ENCODE measurements at regions not wholly inside any gene's neighbourhood (a gene's known extent, or its start where the extent isn't known, plus 50 kb on each side); places are given as distances from the start of the nearest gene placed in this dataset.
"Not testable (repeated sequence)": the region's sequence is repeated elsewhere in the genome, so short reads cannot be mapped to it uniquely, and the experiment has no call there.

DNA sequence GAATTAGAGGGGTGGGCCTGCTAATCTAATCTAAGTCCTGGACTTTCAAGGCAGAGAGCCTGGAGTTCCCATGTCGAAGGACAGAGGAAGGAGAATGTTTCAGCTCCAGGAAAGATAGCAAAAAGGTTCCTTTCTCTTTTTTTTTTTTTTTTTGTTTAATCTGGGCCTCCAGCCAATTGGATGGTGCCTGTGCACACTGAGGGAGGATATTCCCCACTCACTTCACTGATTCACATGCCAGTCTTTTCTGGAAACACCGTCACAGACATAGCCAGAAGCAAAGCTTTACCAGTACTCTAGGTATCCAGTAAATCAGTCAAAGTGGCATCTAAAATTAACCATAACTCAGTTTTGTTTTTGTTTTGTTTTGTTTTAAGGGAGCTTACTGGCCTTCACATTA is 721.1 kb downstream of the TENT5A start:
- ATAC-seq (no peak), DNase-seq (no peak)
- Histone ChIP-seq H3K4me3 (no peak overlapping the region), H3K27me3 (no peaks in the 10 kb centered on the region), H3K9me3 (no peaks in the 10 kb centered on the region), H3K36me3 (no peaks in the 10 kb centered on the region), H3K4me1 (no peaks in the 10 kb centered on the region), H3K27ac (no peak overlapping the region)
- in situ Hi-C loops (cut with MboI; ENCODE audit: low sequenced_read_pairs in 4 of 4) (no loop called here), intact Hi-C loops (cut with DNase I; ENCODE audit: low total_unique reads) (no loop called here)
- no peak for TF ChIP-seq POLR2A (IDR thresholded peaks at IDR 0.05)
- TF ChIP-seq, protein P1, sequence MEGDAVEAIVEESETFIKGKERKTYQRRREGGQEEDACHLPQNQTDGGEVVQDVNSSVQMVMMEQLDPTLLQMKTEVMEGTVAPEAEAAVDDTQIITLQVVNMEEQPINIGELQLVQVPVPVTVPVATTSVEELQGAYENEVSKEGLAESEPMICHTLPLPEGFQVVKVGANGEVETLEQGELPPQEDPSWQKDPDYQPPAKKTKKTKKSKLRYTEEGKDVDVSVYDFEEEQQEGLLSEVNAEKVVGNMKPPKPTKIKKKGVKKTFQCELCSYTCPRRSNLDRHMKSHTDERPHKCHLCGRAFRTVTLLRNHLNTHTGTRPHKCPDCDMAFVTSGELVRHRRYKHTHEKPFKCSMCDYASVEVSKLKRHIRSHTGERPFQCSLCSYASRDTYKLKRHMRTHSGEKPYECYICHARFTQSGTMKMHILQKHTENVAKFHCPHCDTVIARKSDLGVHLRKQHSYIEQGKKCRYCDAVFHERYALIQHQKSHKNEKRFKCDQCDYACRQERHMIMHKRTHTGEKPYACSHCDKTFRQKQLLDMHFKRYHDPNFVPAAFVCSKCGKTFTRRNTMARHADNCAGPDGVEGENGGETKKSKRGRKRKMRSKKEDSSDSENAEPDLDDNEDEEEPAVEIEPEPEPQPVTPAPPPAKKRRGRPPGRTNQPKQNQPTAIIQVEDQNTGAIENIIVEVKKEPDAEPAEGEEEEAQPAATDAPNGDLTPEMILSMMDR (IDR thresholded peaks at IDR 0.05 in 4 of 5, conservative IDR thresholded peaks at IDR 0.05 in 1 of 5): no peak

DNA sequence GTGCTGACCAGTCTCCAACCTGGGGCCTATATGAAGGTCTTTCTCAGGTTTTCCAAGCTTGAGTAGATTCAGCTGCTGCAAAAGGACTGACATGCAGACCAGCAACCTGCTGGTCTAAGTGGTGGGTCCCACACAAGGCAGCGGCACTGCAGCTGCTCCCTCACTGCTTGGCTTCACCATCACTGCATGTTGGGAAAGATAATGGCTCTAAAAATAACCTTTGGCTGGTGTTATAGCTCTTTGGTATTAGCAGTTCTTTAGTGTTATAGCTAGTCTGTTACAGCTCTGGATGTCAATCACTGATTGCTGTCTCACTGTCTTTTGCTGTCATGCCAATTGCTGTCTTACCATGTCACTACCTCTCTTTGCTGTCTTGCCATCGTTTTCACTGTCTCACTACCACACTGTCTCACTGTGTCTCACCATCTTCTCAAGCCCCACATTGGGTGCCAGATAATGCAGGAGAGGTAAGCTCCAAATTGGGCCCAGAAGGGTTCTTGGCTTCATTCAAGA is 726.4 kb downstream of the TENT5A start:
- no peaks in the 10 kb centered on the region for H3K9me3 ChIP-seq
- TF ChIP-seq POLR2A (IDR thresholded peaks at IDR 0.05): no peak
- TF ChIP-seq, protein P1 (IDR thresholded peaks at IDR 0.05 in 4 of 5, conservative IDR thresholded peaks at IDR 0.05 in 1 of 5): no peak
- intact Hi-C loops (cut with DNase I; ENCODE audit: low total_unique reads): no loop called here
- no peaks in the 10 kb centered on the region for H3K36me3 ChIP-seq
- no peaks in the 10 kb centered on the region for H3K4me1 ChIP-seq
- no peaks in the 10 kb centered on the region for H3K27me3 ChIP-seq
- ATAC-seq (no peak), DNase-seq (no peak)
- no peak overlapping the region for H3K4me3 ChIP-seq
- no peak overlapping the region for H3K27ac ChIP-seq
- in situ Hi-C loops (cut with MboI; ENCODE audit: low sequenced_read_pairs in 4 of 4): no loop called here

DNA sequence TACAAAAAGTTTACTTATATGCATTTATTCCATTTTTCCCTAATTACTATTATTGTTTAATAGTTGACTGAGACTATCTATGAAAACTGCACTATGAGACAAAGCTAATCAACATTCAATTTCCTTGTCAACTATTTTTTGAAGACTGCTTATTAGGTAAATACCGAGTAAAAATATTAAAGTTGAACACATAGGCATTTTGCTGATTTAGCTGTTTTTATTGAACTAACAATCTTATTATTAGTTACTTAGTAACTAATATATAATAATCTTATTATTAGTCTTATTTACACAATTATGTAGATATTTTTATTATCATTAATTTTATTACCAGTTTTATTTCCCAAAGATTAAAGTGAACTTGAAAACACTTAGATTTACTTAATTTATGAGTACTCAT is 728.8 kb downstream of the TENT5A start:
- ATAC-seq: no peak
- in situ Hi-C loops (cut with MboI; ENCODE audit: low sequenced_read_pairs in 4 of 4) (no loop called here), intact Hi-C loops (cut with DNase I; ENCODE audit: low total_unique reads) (no loop called here)
- Histone ChIP-seq H3K27me3 (no peaks in the 10 kb centered on the region), H3K4me1 (no peaks in the 10 kb centered on the region), H3K27ac (no peak overlapping the region), H3K36me3 (no peaks in the 10 kb centered on the region), H3K4me3 (no peak overlapping the region), H3K9me3 (no peaks in the 10 kb centered on the region)
- TF ChIP-seq, protein P1 (IDR thresholded peaks at IDR 0.05 in 4 of 5, conservative IDR thresholded peaks at IDR 0.05 in 1 of 5): no peak
- no peak for TF ChIP-seq POLR2A (IDR thresholded peaks at IDR 0.05)
- DNase-seq: no peak

DNA sequence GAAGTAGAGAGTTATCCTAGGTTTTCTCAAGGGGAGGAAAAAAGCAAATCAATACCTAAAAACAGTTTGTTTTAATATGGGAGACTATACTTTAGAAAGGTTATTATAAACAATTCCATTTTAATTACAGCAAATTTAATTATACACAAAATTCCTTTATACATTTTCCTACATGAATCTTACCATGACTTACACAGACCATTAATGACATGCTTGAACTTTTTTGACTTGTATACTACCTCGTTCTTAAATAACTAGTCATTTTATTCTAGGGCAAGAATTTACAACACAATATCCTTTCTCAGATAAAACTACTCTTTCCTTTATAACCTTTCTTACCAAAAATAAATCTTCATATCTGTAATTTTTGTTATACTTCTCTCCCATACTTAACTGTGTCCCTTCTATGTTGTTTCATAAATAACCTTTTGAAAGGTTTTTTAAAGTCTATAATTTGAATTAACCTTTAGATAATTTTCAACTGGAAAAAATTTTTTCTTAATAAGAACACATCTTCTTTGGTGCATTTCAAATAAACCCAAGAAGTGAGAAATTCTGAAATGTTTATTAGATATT is 729.4 kb downstream of the TENT5A start:
- no peaks in the 10 kb centered on the region for H3K36me3 ChIP-seq
- TF ChIP-seq, protein P1 (IDR thresholded peaks at IDR 0.05 in 4 of 5, conservative IDR thresholded peaks at IDR 0.05 in 1 of 5): no peak
- TF ChIP-seq POLR2A (IDR thresholded peaks at IDR 0.05): no peak
- DNase-seq (no peak), ATAC-seq (no peak)
- no peak overlapping the region for H3K4me3 ChIP-seq
- no peaks in the 10 kb centered on the region for H3K27me3 ChIP-seq
- H3K27ac ChIP-seq: no peak overlapping the region
- intact Hi-C loops (cut with DNase I; ENCODE audit: low total_unique reads) (no loop called here), in situ Hi-C loops (cut with MboI; ENCODE audit: low sequenced_read_pairs in 4 of 4) (no loop called here)
- no peaks in the 10 kb centered on the region for H3K9me3 ChIP-seq
- no peaks in the 10 kb centered on the region for H3K4me1 ChIP-seq

DNA sequence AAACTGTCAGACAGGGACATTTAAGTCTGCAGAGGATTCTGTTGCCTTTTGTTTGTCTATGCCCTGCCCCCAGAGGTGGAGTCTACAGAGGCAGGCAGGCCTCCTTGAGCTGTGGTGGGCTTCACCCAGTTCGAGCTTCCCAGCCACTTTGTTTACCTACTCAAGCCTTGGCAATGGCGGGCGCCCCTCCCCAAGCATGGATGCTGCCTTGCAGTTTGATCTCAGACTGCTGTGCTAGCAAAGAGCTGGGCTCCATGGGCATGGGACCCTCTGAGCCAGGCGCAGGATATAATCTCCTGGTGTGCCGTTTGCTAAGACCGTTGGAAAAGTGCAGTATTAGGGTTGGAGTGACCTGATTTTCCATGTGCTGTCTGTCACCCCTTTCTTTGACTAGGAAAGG is 734.9 kb downstream of the TENT5A start:
- intact Hi-C loops (cut with DNase I; ENCODE audit: low total_unique reads); H3K4me3 ChIP-seq; H3K27ac ChIP-seq; H3K4me1 ChIP-seq; in situ Hi-C loops (cut with MboI; ENCODE audit: low sequenced_read_pairs in 4 of 4); DNase-seq; H3K27me3 ChIP-seq; ATAC-seq; H3K36me3 ChIP-seq; H3K9me3 ChIP-seq: not testable (repeated sequence)

Data from gastrocnemius medialis (tissue), 4 donors.